IPS DF 6.9 (cell line): ENCODE measurements at regions not wholly inside any gene's neighbourhood (a gene's known extent, or its start where the extent isn't known, plus 50 kb on each side); places are given as distances from the start of the nearest gene placed in this dataset.
"Not testable (repeated sequence)": the region's sequence is repeated elsewhere in the genome, so short reads cannot be mapped to it uniquely, and the experiment has no call there.

Source experiments
- DNase-seq: peaks from one replicate; pipeline ENCODE4 v3.0.0-alpha.2; 2013; ENCODE audit warnings: low read depth, low spot score
- H3K27ac ChIP-seq: one replicate; pipeline ENCODE4 v1.5.1; 2013; ENCODE audit warnings: low read length, control low read depth
- H3K27me3 ChIP-seq: 2 replicates; pipeline ENCODE4 v1.6.1; 2013; ENCODE audit warnings: mild to moderate bottlenecking, low read length; ENCODE audit not compliant: control insufficient read depth, insufficient read depth
- H3K36me3 ChIP-seq: 2 replicates; pipeline ENCODE4 v1.6.1; 2013; ENCODE audit warnings: low read length; ENCODE audit not compliant: control insufficient read depth, insufficient read depth
- H3K4me1 ChIP-seq: 2 replicates; pipeline ENCODE4 v1.6.1; 2013; ENCODE audit warnings: low read length; ENCODE audit not compliant: control insufficient read depth, insufficient read depth
- H3K4me3 ChIP-seq: 2 replicates; pipeline ENCODE4 v1.5.1; 2013; ENCODE audit warnings: mild to moderate bottlenecking, low read length
- H3K9me3 ChIP-seq: 2 replicates; pipeline ENCODE4 v1.6.1; 2013; ENCODE audit warnings: low read length, inconsistent platforms; ENCODE audit not compliant: control insufficient read depth, insufficient read depth
- WGBS: extraction: QIAGEN DNeasy Blood & Tissue Kit; methylation state at CpG from one replicate; pipeline ENCODE4 v1.1.7; 2013; ENCODE audit warnings: mixed read lengths, missing lambda C conversion rate; ENCODE audit not compliant: insufficient read length, insufficient coverage; 5-methylcytosine and 5-hydroxymethylcytosine counted together

GRCh38 chr2:111439237-111439636, 318.5 kb downstream of the BCL2L11 start:
- not testable (repeated sequence) for H3K9me3 ChIP-seq, H3K36me3 ChIP-seq, H3K27ac ChIP-seq, H3K4me1 ChIP-seq, H3K27me3 ChIP-seq, H3K4me3 ChIP-seq, DNase-seq
- WGBS, result no CpG with 5 or more reads among the region's 6 CpGs

GRCh38 chr2:111441614-111442013, 320.9 kb downstream of the BCL2L11 start:
- not testable (repeated sequence) for H3K9me3 ChIP-seq, H3K36me3 ChIP-seq, DNase-seq, H3K27ac ChIP-seq, H3K4me1 ChIP-seq, H3K27me3 ChIP-seq, H3K4me3 ChIP-seq
- no CpG with 5 or more reads among the region's 5 CpGs for WGBS

GRCh38 chr2:111442767-111443454, 322.2 kb downstream of the BCL2L11 start:
- H3K4me1 ChIP-seq, DNase-seq, H3K27ac ChIP-seq, H3K36me3 ChIP-seq, H3K9me3 ChIP-seq, H3K27me3 ChIP-seq, H3K4me3 ChIP-seq: not testable (repeated sequence)
- no CpG with 5 or more reads among the region's 8 CpGs for WGBS

DNA sequence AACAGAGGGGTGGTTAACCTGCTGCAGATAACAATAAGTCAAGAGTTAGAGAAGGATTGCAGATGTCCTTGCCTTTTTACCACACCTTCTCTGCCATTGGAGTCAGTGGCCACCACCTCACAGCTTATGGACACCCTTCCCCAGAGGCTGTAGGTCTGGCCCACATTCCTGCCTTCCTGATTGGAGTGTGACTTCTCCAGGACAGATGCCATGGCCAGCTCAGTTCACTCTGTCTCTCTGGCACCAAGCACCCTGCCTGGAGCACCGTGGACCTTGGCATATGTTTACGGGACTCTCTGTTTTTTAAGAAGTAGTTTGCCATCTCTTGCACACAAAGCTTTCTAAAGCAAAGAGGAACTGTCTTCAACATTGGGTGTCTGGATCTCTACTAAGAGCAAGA, 323.8 kb downstream of the BCL2L11 start:
- H3K4me1 ChIP-seq, H3K4me3 ChIP-seq, H3K9me3 ChIP-seq, DNase-seq, H3K27ac ChIP-seq, H3K27me3 ChIP-seq, H3K36me3 ChIP-seq: not testable (repeated sequence)
- no CpG with 5 or more reads among the region's 2 CpGs for WGBS

DNA sequence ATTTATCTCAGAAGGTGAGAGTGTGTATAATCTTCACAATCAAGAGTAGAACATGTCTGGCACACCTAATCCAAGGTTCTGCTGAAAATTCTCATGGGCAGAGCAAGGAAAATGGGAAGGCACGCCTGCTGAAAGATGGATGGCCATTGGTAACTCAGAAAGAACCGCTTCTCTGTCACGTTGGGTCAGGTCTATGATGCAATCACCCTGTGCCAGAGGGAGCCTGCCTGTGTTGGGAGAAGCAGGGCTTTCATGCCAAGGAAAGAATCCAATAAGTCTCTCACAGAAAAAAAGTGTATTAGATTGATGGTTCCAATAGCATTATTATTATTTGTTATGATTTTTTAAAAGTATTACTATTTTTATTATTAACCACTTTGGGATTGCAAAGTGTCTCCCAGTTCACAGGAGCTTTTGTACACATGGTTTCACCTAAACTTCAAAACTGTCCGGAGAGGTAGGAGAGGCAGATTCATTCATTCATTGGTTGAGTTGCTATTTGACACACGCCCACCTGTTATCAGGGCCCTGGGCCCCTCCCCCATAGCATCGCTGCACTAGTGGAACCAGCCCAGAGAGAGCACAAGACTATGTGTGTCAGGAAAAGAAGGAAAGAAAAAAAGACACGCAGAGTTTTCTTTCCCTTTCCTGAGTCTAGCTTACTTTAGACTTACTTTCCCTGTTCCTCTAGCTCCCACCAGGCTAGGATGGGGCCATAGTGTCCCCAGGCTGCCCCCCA, 324.6 kb downstream of the BCL2L11 start:
- not testable (repeated sequence) for DNase-seq, H3K9me3 ChIP-seq, H3K27ac ChIP-seq, H3K4me3 ChIP-seq, H3K36me3 ChIP-seq, H3K27me3 ChIP-seq, H3K4me1 ChIP-seq
- WGBS, result no CpG with 5 or more reads among the region's 7 CpGs

- H3K9me3 ChIP-seq, H3K27me3 ChIP-seq, H3K4me1 ChIP-seq, H3K4me3 ChIP-seq, H3K27ac ChIP-seq, H3K36me3 ChIP-seq, DNase-seq: not testable (repeated sequence)
- WGBS, result no CpG with 5 or more reads among the region's 10 CpGs
Observed at GRCh38 chr2:111445941-111446340, 325.2 kb downstream of the BCL2L11 start.

DNA sequence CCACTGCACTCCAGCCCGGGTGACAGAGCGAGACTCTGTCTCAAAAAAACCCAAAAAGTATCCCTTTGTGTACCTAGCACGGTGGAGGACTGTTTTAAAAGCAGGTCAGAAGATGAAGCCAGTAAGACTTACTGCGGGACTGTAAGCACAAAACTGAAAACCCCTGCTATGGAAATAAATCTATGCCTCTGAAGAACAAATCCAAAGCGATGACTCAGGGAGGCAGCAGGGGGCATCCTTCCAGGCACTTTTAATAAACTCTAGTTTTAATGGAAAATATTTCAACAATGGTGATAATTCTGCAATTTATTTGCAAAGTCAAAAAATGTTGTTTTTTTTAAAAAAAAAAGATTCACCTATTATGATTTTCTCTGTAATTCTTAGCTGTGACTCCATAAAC, 326.8 kb downstream of the BCL2L11 start:
- WGBS, result no CpG with 5 or more reads among the region's 5 CpGs
- H3K4me3 ChIP-seq, H3K4me1 ChIP-seq, H3K9me3 ChIP-seq, H3K36me3 ChIP-seq, H3K27ac ChIP-seq, H3K27me3 ChIP-seq, DNase-seq: not testable (repeated sequence)

- DNase-seq, H3K4me3 ChIP-seq, H3K36me3 ChIP-seq, H3K27ac ChIP-seq, H3K27me3 ChIP-seq, H3K9me3 ChIP-seq, H3K4me1 ChIP-seq: not testable (repeated sequence)
- WGBS, result no CpG with 5 or more reads among the region's 8 CpGs
Observed at GRCh38 chr2:111448796-111449195, 328.1 kb downstream of the BCL2L11 start.

GRCh38 chr2:111450526-111450925, 329.8 kb downstream of the BCL2L11 start:
- not testable (repeated sequence) for H3K27me3 ChIP-seq, H3K36me3 ChIP-seq, H3K4me1 ChIP-seq, H3K27ac ChIP-seq, H3K4me3 ChIP-seq, H3K9me3 ChIP-seq, DNase-seq
- no CpG with 5 or more reads among the region's 6 CpGs for WGBS

DNA sequence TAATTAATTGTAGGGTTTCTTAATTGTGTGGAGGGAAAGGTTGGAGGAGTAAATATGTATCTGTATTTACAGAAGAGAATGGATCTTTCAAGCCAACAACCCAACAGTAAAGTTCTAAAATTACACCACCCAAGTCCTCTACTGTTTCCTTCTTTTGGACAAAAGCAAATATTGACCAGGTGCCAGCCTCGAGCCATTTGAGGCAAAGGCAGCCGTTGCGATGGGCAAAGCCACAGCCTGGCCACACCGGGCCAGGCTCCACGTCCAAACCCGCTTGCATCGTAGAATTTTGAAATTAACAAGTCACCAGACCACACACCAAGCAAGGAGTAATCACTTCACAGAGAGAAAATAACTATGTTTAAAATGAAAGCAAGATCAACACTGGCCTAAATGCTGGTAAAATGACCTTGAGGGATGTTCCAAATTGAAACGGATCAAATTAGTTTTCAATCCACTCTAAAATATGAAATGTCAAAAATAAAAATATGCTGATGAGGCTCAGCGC, 331.0 kb downstream of the BCL2L11 start:
- H3K36me3 ChIP-seq, result not testable (repeated sequence)

GRCh38 chr2:111452208-111452607, 331.5 kb downstream of the BCL2L11 start:
- H3K36me3 ChIP-seq, H3K27me3 ChIP-seq, H3K4me3 ChIP-seq, DNase-seq, H3K9me3 ChIP-seq, H3K27ac ChIP-seq, H3K4me1 ChIP-seq: not testable (repeated sequence)
- no CpG with 5 or more reads among the region's 7 CpGs for WGBS

More for the DNA sequence above, 331.0 kb downstream of the BCL2L11 start:
- not testable (repeated sequence) for H3K4me3 ChIP-seq, DNase-seq, H3K27ac ChIP-seq, H3K9me3 ChIP-seq, H3K4me1 ChIP-seq, H3K27me3 ChIP-seq
- WGBS, result no CpG with 5 or more reads among the region's 9 CpGs
